ENCODE measurements at regions not wholly inside any gene's neighbourhood (a gene's known extent, or its start where the extent isn't known, plus 50 kb on each side); places are given as distances from the start of the nearest gene placed in this dataset.

DNA sequence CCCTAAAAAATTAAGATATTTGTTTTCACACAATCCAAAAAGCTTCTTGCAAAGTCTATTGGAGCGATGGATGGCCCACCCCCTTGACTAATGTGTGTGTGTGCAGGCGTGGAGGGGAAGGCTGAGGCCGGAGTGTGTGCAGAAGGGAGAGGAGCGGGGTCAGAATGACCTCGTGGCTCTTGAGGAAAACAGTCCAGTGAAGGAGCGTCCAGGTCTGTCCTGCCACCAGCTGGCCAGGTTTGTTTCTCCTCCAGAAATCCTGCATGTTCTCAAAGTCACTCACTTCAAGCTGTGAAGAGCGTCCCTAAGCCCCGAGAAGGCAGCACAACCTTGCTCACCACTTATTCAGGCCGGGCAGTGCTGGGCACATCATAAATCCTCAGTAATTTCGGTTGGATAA, 69.5 kb upstream of the SSX2IP start:
- Histone ChIP-seq H3K4me2 (ENCODE audit: low read length) (no peak overlapping the region), H3K4me3 (ENCODE audit: low read length) (no peak overlapping the region), H4K20me1 (ENCODE audit: insufficient read depth, low read length) (no peaks in the 10 kb centered on the region), H3K36me3 (replicated peaks; ENCODE audit: low read depth, low read length) (no peaks in the 10 kb centered on the region), H2AFZ (ENCODE audit: low read depth, low read length) (no peak overlapping the region), H3K79me2 (ENCODE audit: low read length) (no peaks in the 10 kb centered on the region), H3K9ac (ENCODE audit: low read length) (no peak overlapping the region), H3K27ac (ENCODE audit: low read length) (no peak overlapping the region), H3K9me3 (ENCODE audit: insufficient read depth, low read length) (no peaks in the 10 kb centered on the region), H3K27me3 (ENCODE audit: low read depth, low read length) (no peaks in the 10 kb centered on the region), H3K4me1 (ENCODE audit: low read length) (no peaks in the 10 kb centered on the region; the same call in 1 of the 2 replicates)
- TF ChIP-seq, protein P1, sequence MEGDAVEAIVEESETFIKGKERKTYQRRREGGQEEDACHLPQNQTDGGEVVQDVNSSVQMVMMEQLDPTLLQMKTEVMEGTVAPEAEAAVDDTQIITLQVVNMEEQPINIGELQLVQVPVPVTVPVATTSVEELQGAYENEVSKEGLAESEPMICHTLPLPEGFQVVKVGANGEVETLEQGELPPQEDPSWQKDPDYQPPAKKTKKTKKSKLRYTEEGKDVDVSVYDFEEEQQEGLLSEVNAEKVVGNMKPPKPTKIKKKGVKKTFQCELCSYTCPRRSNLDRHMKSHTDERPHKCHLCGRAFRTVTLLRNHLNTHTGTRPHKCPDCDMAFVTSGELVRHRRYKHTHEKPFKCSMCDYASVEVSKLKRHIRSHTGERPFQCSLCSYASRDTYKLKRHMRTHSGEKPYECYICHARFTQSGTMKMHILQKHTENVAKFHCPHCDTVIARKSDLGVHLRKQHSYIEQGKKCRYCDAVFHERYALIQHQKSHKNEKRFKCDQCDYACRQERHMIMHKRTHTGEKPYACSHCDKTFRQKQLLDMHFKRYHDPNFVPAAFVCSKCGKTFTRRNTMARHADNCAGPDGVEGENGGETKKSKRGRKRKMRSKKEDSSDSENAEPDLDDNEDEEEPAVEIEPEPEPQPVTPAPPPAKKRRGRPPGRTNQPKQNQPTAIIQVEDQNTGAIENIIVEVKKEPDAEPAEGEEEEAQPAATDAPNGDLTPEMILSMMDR (IDR thresholded peaks at IDR 0.05; ENCODE audit: low read depth, low read length) = no peak
- TF ChIP-seq EZH2phosphoT487 (IDR thresholded peaks at IDR 0.05; ENCODE audit: low read depth) = no peak

DNA sequence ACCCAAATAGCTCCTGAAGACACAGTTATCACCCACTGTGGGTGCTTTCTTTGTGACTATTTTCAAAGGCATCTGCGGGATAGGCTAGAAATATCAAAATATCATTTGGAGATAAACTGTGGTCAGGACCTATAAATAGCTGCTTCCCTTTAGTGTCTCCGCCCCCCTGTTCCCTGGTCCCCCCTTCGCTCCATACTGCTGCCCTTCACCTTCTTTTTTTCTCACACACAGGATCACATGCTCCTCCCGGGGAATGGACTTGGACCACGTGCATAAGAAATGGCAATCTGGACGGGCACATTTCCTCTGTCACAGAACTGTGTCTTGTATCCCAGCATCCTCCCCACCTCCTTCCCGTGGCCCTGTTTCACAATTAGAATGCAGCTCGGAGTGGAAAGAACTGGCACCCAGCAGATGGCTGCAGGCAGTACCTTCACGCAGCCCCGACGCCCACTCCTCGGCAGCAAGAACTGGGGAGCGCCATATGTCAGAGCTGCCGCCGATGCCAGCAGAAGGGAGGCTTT, 68.8 kb upstream of the SSX2IP start:
- TF ChIP-seq, protein P1 (IDR thresholded peaks at IDR 0.05; ENCODE audit: low read depth, low read length) = no peak
- no peak for TF ChIP-seq EZH2phosphoT487 (IDR thresholded peaks at IDR 0.05; ENCODE audit: low read depth)
- Histone ChIP-seq H3K27me3 (ENCODE audit: low read depth, low read length) (no peaks in the 10 kb centered on the region), H3K9ac (ENCODE audit: low read length) (no peak overlapping the region), H3K4me2 (ENCODE audit: low read length) (no peak overlapping the region), H3K36me3 (replicated peaks; ENCODE audit: low read depth, low read length) (no peaks in the 10 kb centered on the region), H4K20me1 (ENCODE audit: insufficient read depth, low read length) (no peaks in the 10 kb centered on the region), H3K9me3 (ENCODE audit: insufficient read depth, low read length) (no peaks in the 10 kb centered on the region), H3K79me2 (ENCODE audit: low read length) (no peaks in the 10 kb centered on the region), H3K4me3 (ENCODE audit: low read length) (no peak overlapping the region), H2AFZ (ENCODE audit: low read depth, low read length) (no peak overlapping the region), H3K27ac (ENCODE audit: low read length) (no peak overlapping the region), H3K4me1 (ENCODE audit: low read length) (no peaks in the 10 kb centered on the region; the same call in 1 of the 2 replicates)

- Histone ChIP-seq H4K20me1 (ENCODE audit: insufficient read depth, low read length) (no peaks in the 10 kb centered on the region), H3K27ac (ENCODE audit: low read length) (no peak overlapping the region), H3K4me1 (ENCODE audit: low read length) (peaks cover under 1% of the 10 kb centered on the region; the same call in 1 of the 2 replicates), H3K9me3 (ENCODE audit: insufficient read depth, low read length) (no peaks in the 10 kb centered on the region), H2AFZ (ENCODE audit: low read depth, low read length) (no peak overlapping the region), H3K79me2 (ENCODE audit: low read length) (no peaks in the 10 kb centered on the region), H3K9ac (ENCODE audit: low read length) (no peak overlapping the region), H3K4me3 (ENCODE audit: low read length) (no peak overlapping the region), H3K36me3 (replicated peaks; ENCODE audit: low read depth, low read length) (no peaks in the 10 kb centered on the region), H3K4me2 (ENCODE audit: low read length) (no peak overlapping the region), H3K27me3 (ENCODE audit: low read depth, low read length) (no peaks in the 10 kb centered on the region)
- TF ChIP-seq EZH2phosphoT487 (IDR thresholded peaks at IDR 0.05; ENCODE audit: low read depth) = no peak
- TF ChIP-seq, protein P1 (IDR thresholded peaks at IDR 0.05; ENCODE audit: low read depth, low read length) = no peak
Measured at GRCh38 chr1:84758476-84758875, 68.2 kb upstream of the SSX2IP start.

GRCh38 chr1:84757301-84757700, 67.0 kb upstream of the SSX2IP start:
- H3K4me1 ChIP-seq (ENCODE audit: low read length) = peaks cover 4% of the 10 kb centered on the region; the same call in 1 of the 2 replicates
- no peaks in the 10 kb centered on the region for H3K36me3 ChIP-seq (replicated peaks; ENCODE audit: low read depth, low read length)
- no peak for TF ChIP-seq EZH2phosphoT487 (IDR thresholded peaks at IDR 0.05; ENCODE audit: low read depth)
- TF ChIP-seq, protein P1 (IDR thresholded peaks at IDR 0.05; ENCODE audit: low read depth, low read length) = no peak
- no peak overlapping the region for H3K4me2 ChIP-seq (ENCODE audit: low read length)
- no peak overlapping the region for H3K4me3 ChIP-seq (ENCODE audit: low read length)
- no peaks in the 10 kb centered on the region for H3K27me3 ChIP-seq (ENCODE audit: low read depth, low read length)
- no peaks in the 10 kb centered on the region for H3K79me2 ChIP-seq (ENCODE audit: low read length)
- H3K9me3 ChIP-seq (ENCODE audit: insufficient read depth, low read length) = no peaks in the 10 kb centered on the region
- H2AFZ ChIP-seq (ENCODE audit: low read depth, low read length) = no peak overlapping the region
- no peaks in the 10 kb centered on the region for H4K20me1 ChIP-seq (ENCODE audit: insufficient read depth, low read length)
- H3K9ac ChIP-seq (ENCODE audit: low read length) = no peak overlapping the region
- H3K27ac ChIP-seq (ENCODE audit: low read length) = no peak overlapping the region

Data from OCI-LY3 (cell line).